HEK293 (cell line): ENCODE measurements at regions not wholly inside any gene's neighbourhood (a gene's known extent, or its start where the extent isn't known, plus 50 kb on each side); places are given as distances from the start of the nearest gene placed in this dataset.

Experiments used
- CTCF ChIA-PET: fragments of 350-600 bp; formaldehyde crosslinking; extraction: SDS; loops from one replicate; lab custom pipeline; 2021; ENCODE audit warnings: antibody characterized with exemption; lab: Yijun Ruan, JAX
- POLR2A ChIA-PET: fragments of 300-600 bp; formaldehyde crosslinking; extraction: SDS; loops from one replicate; lab custom pipeline; 2020; ENCODE audit warnings: antibody characterized with exemption, inconsistent platforms; lab: Yijun Ruan, JAX
- H3K27ac ChIP-seq: fragments of 200-500 bp; sonication (Bioruptor generic); 2 replicates; pipeline ENCODE4 v1.5.1; 2014; ENCODE audit warnings: low read depth, low read length, control low read depth, inconsistent platforms; ENCODE audit errors: extremely low read depth
- H3K36me3 ChIP-seq, 2 experiments: fragments of 200-500 bp in 1 of 2; sonication (Bioruptor generic) in 1 of 2; 1 replicate in 1 of 2; 2 replicates in 1 of 2; pipeline ENCODE4 v1.5.1; 2014 to 2017; ENCODE audit warnings: inconsistent platforms in 2 of 2, low read length in 2 of 2; ENCODE audit not compliant: control insufficient read depth in 2 of 2, insufficient read depth in 1 of 2
- H3K4me1 ChIP-seq: fragments of 200-500 bp; sonication (Bioruptor generic); 2 replicates; pipeline ENCODE4 v1.5.1; 2014; ENCODE audit warnings: mild to moderate bottlenecking, low read length, inconsistent platforms; ENCODE audit not compliant: control insufficient read depth, insufficient read depth
- H3K4me3 ChIP-seq: 2 replicates; pipeline ENCODE4 v1.5.1; 2011; ENCODE audit warnings: low read depth, mild to moderate bottlenecking, control low read depth, low read length, moderate library complexity
- H3K9me3 ChIP-seq: fragments of 200-500 bp; sonication (Bioruptor generic); 2 replicates; pipeline ENCODE4 v1.5.1; 2014; ENCODE audit warnings: low read depth, low read length, inconsistent platforms; ENCODE audit not compliant: control insufficient read depth, insufficient read depth
- INSM2 ChIP-seq: fragments of 450-650 bp; formaldehyde crosslinking; IDR thresholded peaks from 2 replicates; pipeline ENCODE4 v1.5.1; 2016; ENCODE audit warnings: missing biosample characterization, missing genetic modification characterization
- SETDB1 ChIP-seq: IDR thresholded peaks from one replicate; pipeline ENCODE4 v1.6.1; 2017; ENCODE audit warnings: mild to moderate bottlenecking, low read length, moderate library complexity, mixed read lengths; ENCODE audit not compliant: insufficient read length
- SP2 ChIP-seq: fragments of 450-650 bp; formaldehyde crosslinking; IDR thresholded peaks from 2 replicates; pipeline ENCODE4 v1.5.1; 2016; ENCODE audit warnings: missing biosample characterization, missing genetic modification characterization
- WT1 ChIP-seq: fragments of 450-650 bp; formaldehyde crosslinking; IDR thresholded peaks from 2 replicates; pipeline ENCODE4 v1.5.1; 2016; ENCODE audit warnings: missing biosample characterization, missing genetic modification characterization
- YY2 ChIP-seq: fragments of 450-650 bp; formaldehyde crosslinking; IDR thresholded peaks from 2 replicates; pipeline ENCODE4 v1.5.1; 2016; ENCODE audit warnings: missing biosample characterization, missing genetic modification characterization
- ZBTB17 ChIP-seq: fragments of 450-650 bp; formaldehyde crosslinking; IDR thresholded peaks from 2 replicates; pipeline ENCODE4 v1.5.1; 2016; ENCODE audit warnings: missing biosample characterization, missing genetic modification characterization
- ZBTB48 ChIP-seq: fragments of 450-650 bp; formaldehyde crosslinking; IDR thresholded peaks from 2 replicates; pipeline ENCODE4 v1.5.1; 2016; ENCODE audit warnings: missing biosample characterization, missing genetic modification characterization
- ZBTB6 ChIP-seq: fragments of 450-650 bp; formaldehyde crosslinking; IDR thresholded peaks from 2 replicates; pipeline ENCODE4 v1.5.1; 2017; ENCODE audit warnings: missing biosample characterization, missing genetic modification characterization
- ZFP37 ChIP-seq: fragments of 450-650 bp; formaldehyde crosslinking; IDR thresholded peaks from 2 replicates; pipeline ENCODE4 v1.5.1; 2016; ENCODE audit warnings: missing biosample characterization, missing genetic modification characterization
- ZNF146 ChIP-seq: fragments of 450-650 bp; formaldehyde crosslinking; IDR thresholded peaks from 2 replicates; pipeline ENCODE4 v1.5.1; 2016; ENCODE audit warnings: missing biosample characterization, missing genetic modification characterization
- ZNF169 ChIP-seq: fragments of 450-650 bp; formaldehyde crosslinking; IDR thresholded peaks from 2 replicates; pipeline ENCODE4 v1.5.1; 2016; ENCODE audit warnings: missing biosample characterization, missing genetic modification characterization
- ZNF223 ChIP-seq: fragments of 450-650 bp; formaldehyde crosslinking; IDR thresholded peaks from 2 replicates; pipeline ENCODE4 v1.5.1; 2016; ENCODE audit warnings: missing biosample characterization, missing genetic modification characterization
- ZNF292 ChIP-seq: fragments of 450-650 bp; formaldehyde crosslinking; IDR thresholded peaks from 2 replicates; pipeline ENCODE4 v1.5.1; 2016; ENCODE audit warnings: low read depth, missing biosample characterization, missing genetic modification characterization, borderline replicate concordance
- ZNF324 ChIP-seq: fragments of 450-650 bp; formaldehyde crosslinking; IDR thresholded peaks from 2 replicates; pipeline ENCODE4 v1.5.1; 2016; ENCODE audit warnings: missing biosample characterization, missing genetic modification characterization
- ZNF544 ChIP-seq: fragments of 450-650 bp; formaldehyde crosslinking; IDR thresholded peaks from 2 replicates; pipeline ENCODE4 v1.5.0; 2017; ENCODE audit warnings: missing biosample characterization, missing genetic modification characterization
- ZNF548 ChIP-seq: fragments of 450-650 bp; formaldehyde crosslinking; IDR thresholded peaks from 2 replicates; pipeline ENCODE4 v1.5.1; 2016; ENCODE audit warnings: missing biosample characterization, missing genetic modification characterization
- ZNF600 ChIP-seq: fragments of 450-650 bp; formaldehyde crosslinking; IDR thresholded peaks from 2 replicates; pipeline ENCODE4 v1.5.1; 2016; ENCODE audit warnings: missing biosample characterization, missing genetic modification characterization
- ZNF621 ChIP-seq: fragments of 450-650 bp; formaldehyde crosslinking; IDR thresholded peaks from 2 replicates; pipeline ENCODE4 v1.5.1; 2017; ENCODE audit warnings: missing biosample characterization, missing genetic modification characterization
- ZNF777 ChIP-seq: fragments of 450-650 bp; formaldehyde crosslinking; IDR thresholded peaks from 2 replicates; pipeline ENCODE4 v1.5.1; 2017; ENCODE audit warnings: missing biosample characterization, missing genetic modification characterization, borderline replicate concordance
- ZSCAN23 ChIP-seq: fragments of 450-650 bp; formaldehyde crosslinking; IDR thresholded peaks from 2 replicates; pipeline ENCODE4 v1.5.1; 2016; ENCODE audit warnings: missing biosample characterization, missing genetic modification characterization
- ZSCAN5A ChIP-seq: fragments of 450-650 bp; formaldehyde crosslinking; IDR thresholded peaks from 2 replicates; pipeline ENCODE4 v1.5.1; 2016; ENCODE audit warnings: missing biosample characterization, missing genetic modification characterization
- TF ChIP-seq, protein P1 (sequence below): fragments of 450-650 bp; IDR thresholded peaks from 2 replicates; pipeline ENCODE4 v1.5.1; 2018; ENCODE audit warnings: missing biosample characterization, missing genetic modification characterization
- TF ChIP-seq, protein P2 (sequence below): fragments of 450-650 bp; formaldehyde crosslinking; IDR thresholded peaks from 2 replicates; pipeline ENCODE4 v1.5.1; 2016; ENCODE audit warnings: missing biosample characterization, missing genetic modification characterization
- TF ChIP-seq, protein P3 (sequence below): sonication (generic); formaldehyde crosslinking; IDR thresholded peaks from 2 replicates; pipeline ENCODE4 v1.8.1; 2022; ENCODE audit warnings: mild to moderate bottlenecking, moderate library complexity, missing genetic modification reagents
- TF ChIP-seq, protein P4 (sequence below): fragments of 450-650 bp; formaldehyde crosslinking; IDR thresholded peaks from 2 replicates; pipeline ENCODE4 v1.5.1; 2016; ENCODE audit warnings: missing biosample characterization, missing genetic modification characterization

DNA sequence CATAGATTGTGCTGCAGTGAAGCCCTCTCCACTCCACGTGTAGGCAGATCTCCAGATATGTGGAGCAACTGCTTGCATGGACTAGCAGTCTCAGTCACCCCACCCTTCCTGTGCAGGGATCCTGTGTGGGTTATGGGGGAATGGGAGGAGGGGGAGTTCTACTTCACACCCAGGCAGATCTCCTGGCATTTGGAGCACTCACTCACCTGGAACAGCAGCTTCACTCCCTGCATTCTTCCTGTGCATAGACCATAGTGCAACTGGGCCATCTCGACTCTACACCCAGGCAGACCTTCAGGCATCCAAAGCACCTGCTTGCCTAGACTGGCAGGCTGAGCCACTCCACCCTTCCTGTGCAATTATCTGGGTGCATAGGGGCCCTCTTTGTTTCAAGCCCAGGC is 96.0 kb upstream of the PCED1B start:
- H3K4me3 ChIP-seq, result no peak overlapping the region
- TF ChIP-seq SP2, result no peak
- TF ChIP-seq, protein P1, sequence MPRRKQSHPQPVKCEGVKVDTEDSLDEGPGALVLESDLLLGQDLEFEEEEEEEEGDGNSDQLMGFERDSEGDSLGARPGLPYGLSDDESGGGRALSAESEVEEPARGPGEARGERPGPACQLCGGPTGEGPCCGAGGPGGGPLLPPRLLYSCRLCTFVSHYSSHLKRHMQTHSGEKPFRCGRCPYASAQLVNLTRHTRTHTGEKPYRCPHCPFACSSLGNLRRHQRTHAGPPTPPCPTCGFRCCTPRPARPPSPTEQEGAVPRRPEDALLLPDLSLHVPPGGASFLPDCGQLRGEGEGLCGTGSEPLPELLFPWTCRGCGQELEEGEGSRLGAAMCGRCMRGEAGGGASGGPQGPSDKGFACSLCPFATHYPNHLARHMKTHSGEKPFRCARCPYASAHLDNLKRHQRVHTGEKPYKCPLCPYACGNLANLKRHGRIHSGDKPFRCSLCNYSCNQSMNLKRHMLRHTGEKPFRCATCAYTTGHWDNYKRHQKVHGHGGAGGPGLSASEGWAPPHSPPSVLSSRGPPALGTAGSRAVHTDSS, result no peak
- TF ChIP-seq ZNF777 (tag by site-specific recombination), result no peak
- TF ChIP-seq, protein P2, sequence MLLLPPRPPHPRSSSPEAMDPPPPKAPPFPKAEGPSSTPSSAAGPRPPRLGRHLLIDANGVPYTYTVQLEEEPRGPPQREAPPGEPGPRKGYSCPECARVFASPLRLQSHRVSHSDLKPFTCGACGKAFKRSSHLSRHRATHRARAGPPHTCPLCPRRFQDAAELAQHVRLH (tag by site-specific recombination), result no peak
- TF ChIP-seq ZFP37 (tag by site-specific recombination), result no peak
- TF ChIP-seq ZBTB17, result no peak
- TF ChIP-seq SETDB1, result no peak
- TF ChIP-seq ZNF292, result no peak
- TF ChIP-seq YY2 (tag by site-specific recombination), result no peak
- TF ChIP-seq ZNF600, result no peak
- TF ChIP-seq, protein P3, sequence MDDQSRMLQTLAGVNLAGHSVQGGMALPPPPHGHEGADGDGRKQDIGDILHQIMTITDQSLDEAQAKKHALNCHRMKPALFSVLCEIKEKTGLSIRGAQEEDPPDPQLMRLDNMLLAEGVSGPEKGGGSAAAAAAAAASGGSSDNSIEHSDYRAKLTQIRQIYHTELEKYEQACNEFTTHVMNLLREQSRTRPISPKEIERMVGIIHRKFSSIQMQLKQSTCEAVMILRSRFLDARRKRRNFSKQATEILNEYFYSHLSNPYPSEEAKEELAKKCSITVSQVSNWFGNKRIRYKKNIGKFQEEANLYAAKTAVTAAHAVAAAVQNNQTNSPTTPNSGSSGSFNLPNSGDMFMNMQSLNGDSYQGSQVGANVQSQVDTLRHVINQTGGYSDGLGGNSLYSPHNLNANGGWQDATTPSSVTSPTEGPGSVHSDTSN, result no peak
- TF ChIP-seq, protein P4, sequence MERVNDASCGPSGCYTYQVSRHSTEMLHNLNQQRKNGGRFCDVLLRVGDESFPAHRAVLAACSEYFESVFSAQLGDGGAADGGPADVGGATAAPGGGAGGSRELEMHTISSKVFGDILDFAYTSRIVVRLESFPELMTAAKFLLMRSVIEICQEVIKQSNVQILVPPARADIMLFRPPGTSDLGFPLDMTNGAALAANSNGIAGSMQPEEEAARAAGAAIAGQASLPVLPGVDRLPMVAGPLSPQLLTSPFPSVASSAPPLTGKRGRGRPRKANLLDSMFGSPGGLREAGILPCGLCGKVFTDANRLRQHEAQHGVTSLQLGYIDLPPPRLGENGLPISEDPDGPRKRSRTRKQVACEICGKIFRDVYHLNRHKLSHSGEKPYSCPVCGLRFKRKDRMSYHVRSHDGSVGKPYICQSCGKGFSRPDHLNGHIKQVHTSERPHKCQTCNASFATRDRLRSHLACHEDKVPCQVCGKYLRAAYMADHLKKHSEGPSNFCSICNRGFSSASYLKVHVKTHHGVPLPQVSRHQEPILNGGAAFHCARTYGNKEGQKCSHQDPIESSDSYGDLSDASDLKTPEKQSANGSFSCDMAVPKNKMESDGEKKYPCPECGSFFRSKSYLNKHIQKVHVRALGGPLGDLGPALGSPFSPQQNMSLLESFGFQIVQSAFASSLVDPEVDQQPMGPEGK, result no peak
- POLR2A ChIA-PET, result no interaction called here
- no peaks in the 10 kb centered on the region for H3K9me3 ChIP-seq
- CTCF ChIA-PET, result interaction anchor here (0.5 to 1.7 kb wide), 16 partner anchors 8 to 840 kb away, joined by 3 to 18 read pairs (median 4); no protein-coding TSS in a partner anchor
- H3K36me3 ChIP-seq, result no peaks in the 10 kb centered on the region
- H3K27ac ChIP-seq, result no peak overlapping the region
- H3K4me1 ChIP-seq, result no peaks in the 10 kb centered on the region

- no peaks in the 10 kb centered on the region for H3K36me3 ChIP-seq
- no peaks in the 10 kb centered on the region for H3K4me1 ChIP-seq
- no peak overlapping the region for H3K27ac ChIP-seq
- no peaks in the 10 kb centered on the region for H3K9me3 ChIP-seq
- ChIA-PET CTCF (interaction anchor here (0.6 to 1.7 kb wide), 24 partner anchors 9 to 1118 kb away, joined by 3 to 18 read pairs (median 4); no protein-coding TSS in a partner anchor), POLR2A (interaction anchor here (0.6 to 0.8 kb wide), 2 partner anchors 339 to 860 kb away, joined by 3 read pairs; no protein-coding TSS in a partner anchor)
- H3K4me3 ChIP-seq, result no peak overlapping the region
- TF ChIP-seq ZNF146 (tag by site-specific recombination) (no peak), ZNF169 (tag by site-specific recombination) (no peak), ZNF544 (tag by site-specific recombination) (no peak), ZBTB6 (tag by site-specific recombination) (no peak), WT1 (tag by site-specific recombination) (no peak), ZSCAN23 (tag by site-specific recombination) (no peak), ZBTB48 (tag by site-specific recombination) (peak; percentile 35; the same call in 1 of the 2 replicates), ZNF621 (no peak), INSM2 (tag by site-specific recombination) (no peak), ZNF548 (tag by site-specific recombination) (no peak), ZNF223 (tag by site-specific recombination) (no peak), ZSCAN5A (tag by site-specific recombination) (no peak), ZNF324 (tag by site-specific recombination) (no peak)
Observed at GRCh38 chr12:46983959-46984841, 95.2 kb upstream of the PCED1B start.
